H1 (cell line): ENCODE measurements at regions not wholly inside any gene's neighbourhood (a gene's known extent, or its start where the extent isn't known, plus 50 kb on each side); places are given as distances from the start of the nearest gene placed in this dataset.

Experiments
- BCL11A ChIP-seq, 2 experiments: IDR thresholded peaks; one replicate each; pipeline ENCODE4 v1.6.1; 2011; ENCODE audit warnings: low read depth in 2 of 2, low read length in 2 of 2, mild to moderate bottlenecking in 2 of 2
- EZH2 ChIP-seq: fragments of 200-600 bp; sonication (generic); IDR thresholded peaks from 2 replicates; pipeline ENCODE4 v1.7.1; 2012; ENCODE audit warnings: low read depth, mild to moderate bottlenecking, moderate library complexity, low read length, inconsistent platforms; ENCODE audit not compliant: severe bottlenecking
- GABPA ChIP-seq: IDR thresholded peaks from 2 replicates; pipeline ENCODE4 v1.6.1; 2011; ENCODE audit warnings: mild to moderate bottlenecking, low read length, moderate library complexity, borderline replicate concordance; ENCODE audit not compliant: insufficient read depth
- HDAC2 ChIP-seq, 2 experiments: fragments of 300-600 bp in 1 of 2; sonication (generic) in 1 of 2; IDR thresholded peaks; 2 replicates each; pipeline ENCODE4 v1.6.1; 2011 to 2012; ENCODE audit warnings: low read depth in 2 of 2, low read length in 2 of 2, mild to moderate bottlenecking in 2 of 2, moderate library complexity in 2 of 2, borderline replicate concordance in 1 of 2, inconsistent platforms in 1 of 2
- POLR2A ChIP-seq, 2 experiments: IDR thresholded peaks; 1 replicate in 1 of 2; 2 replicates in 1 of 2; pipeline ENCODE4 v1.6.1; 2011; ENCODE audit warnings: low read depth in 2 of 2, low read length in 2 of 2, mild to moderate bottlenecking in 2 of 2; ENCODE audit errors: control extremely low read depth in 1 of 2
- POLR2AphosphoS5 ChIP-seq: IDR thresholded peaks from 2 replicates; pipeline ENCODE4 v1.6.1; 2011; ENCODE audit warnings: low read depth, low read length
- SIX5 ChIP-seq: IDR thresholded peaks from 2 replicates; pipeline ENCODE4 v1.6.1; 2011; ENCODE audit warnings: mild to moderate bottlenecking, low read depth, low read length
- TEAD4 ChIP-seq: IDR thresholded peaks from 2 replicates; pipeline ENCODE4 v1.6.1; 2012; ENCODE audit warnings: low read depth, low read length, inconsistent platforms, mixed read lengths
- ZNF274 ChIP-seq: IDR thresholded peaks from 2 replicates; pipeline ENCODE4 v1.7.0; 2012; ENCODE audit warnings: low read length, borderline replicate concordance; ENCODE audit errors: extremely low read depth
- TF ChIP-seq, protein P1 (sequence below), 3 experiments: IDR thresholded peaks; 1 replicate in 2 of 3; 2 replicates in 1 of 3; pipeline versions ENCODE4 v1.5.1 to v1.6.1; 2011; ENCODE audit warnings: low read length in 3 of 3, mild to moderate bottlenecking in 3 of 3, inconsistent platforms in 2 of 3, low read depth in 1 of 3, moderate library complexity in 1 of 3; ENCODE audit not compliant: insufficient read depth in 1 of 3; ENCODE audit errors: control extremely low read depth in 1 of 3
- TF ChIP-seq, protein P2 (sequence below): IDR thresholded peaks from 2 replicates; pipeline ENCODE4 v1.6.1; 2011; ENCODE audit warnings: low read length, improper control_type of control experiment

GRCh38 chr3:153714588-153715290 is 406.5 kb upstream of the ARHGEF26 start:
- TF ChIP-seq, protein P1, sequence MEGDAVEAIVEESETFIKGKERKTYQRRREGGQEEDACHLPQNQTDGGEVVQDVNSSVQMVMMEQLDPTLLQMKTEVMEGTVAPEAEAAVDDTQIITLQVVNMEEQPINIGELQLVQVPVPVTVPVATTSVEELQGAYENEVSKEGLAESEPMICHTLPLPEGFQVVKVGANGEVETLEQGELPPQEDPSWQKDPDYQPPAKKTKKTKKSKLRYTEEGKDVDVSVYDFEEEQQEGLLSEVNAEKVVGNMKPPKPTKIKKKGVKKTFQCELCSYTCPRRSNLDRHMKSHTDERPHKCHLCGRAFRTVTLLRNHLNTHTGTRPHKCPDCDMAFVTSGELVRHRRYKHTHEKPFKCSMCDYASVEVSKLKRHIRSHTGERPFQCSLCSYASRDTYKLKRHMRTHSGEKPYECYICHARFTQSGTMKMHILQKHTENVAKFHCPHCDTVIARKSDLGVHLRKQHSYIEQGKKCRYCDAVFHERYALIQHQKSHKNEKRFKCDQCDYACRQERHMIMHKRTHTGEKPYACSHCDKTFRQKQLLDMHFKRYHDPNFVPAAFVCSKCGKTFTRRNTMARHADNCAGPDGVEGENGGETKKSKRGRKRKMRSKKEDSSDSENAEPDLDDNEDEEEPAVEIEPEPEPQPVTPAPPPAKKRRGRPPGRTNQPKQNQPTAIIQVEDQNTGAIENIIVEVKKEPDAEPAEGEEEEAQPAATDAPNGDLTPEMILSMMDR (IDR thresholded peaks at IDR 0.05; ENCODE audit: control extremely low read depth in 1 of 3, insufficient read depth in 1 of 3, low read depth in 1 of 3, low read length in 3 of 3), result no peak
- TF ChIP-seq EZH2 (no peak), GABPA (no peak), POLR2AphosphoS5 (no peak), HDAC2 (IDR thresholded peaks at IDR 0.05; ENCODE audit: borderline replicate concordance in 1 of 2, low read depth in 2 of 2, low read length in 2 of 2) (no peak), BCL11A (IDR thresholded peaks at IDR 0.05; ENCODE audit: low read depth in 2 of 2, low read length in 2 of 2) (no peak), ZNF274 (no peak), TEAD4 (no peak), POLR2A (IDR thresholded peaks at IDR 0.05; ENCODE audit: control extremely low read depth in 1 of 2, low read depth in 2 of 2, low read length in 2 of 2) (no peak), SIX5 (no peak)
- TF ChIP-seq, protein P2, sequence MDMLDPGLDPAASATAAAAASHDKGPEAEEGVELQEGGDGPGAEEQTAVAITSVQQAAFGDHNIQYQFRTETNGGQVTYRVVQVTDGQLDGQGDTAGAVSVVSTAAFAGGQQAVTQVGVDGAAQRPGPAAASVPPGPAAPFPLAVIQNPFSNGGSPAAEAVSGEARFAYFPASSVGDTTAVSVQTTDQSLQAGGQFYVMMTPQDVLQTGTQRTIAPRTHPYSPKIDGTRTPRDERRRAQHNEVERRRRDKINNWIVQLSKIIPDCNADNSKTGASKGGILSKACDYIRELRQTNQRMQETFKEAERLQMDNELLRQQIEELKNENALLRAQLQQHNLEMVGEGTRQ, result no peak
